GM18858 (cell line): ENCODE measurements at regions not wholly inside any gene's neighbourhood (a gene's known extent, or its start where the extent isn't known, plus 50 kb on each side); places are given as distances from the start of the nearest gene placed in this dataset.
"Not testable (repeated sequence)": the region's sequence is repeated elsewhere in the genome, so short reads cannot be mapped to it uniquely, and the experiment has no call there.

Experiments
- ATAC-seq: cut with Tn5 transposase; IDR thresholded peaks from one replicate; pipeline ENCODE4 v1.9.1; 2021; ENCODE audit not compliant: unreplicated experiment

GRCh38 chr7:52616552-52616951, 418.9 kb upstream of the POM121L12 start:
- ATAC-seq, result no peak

DNA sequence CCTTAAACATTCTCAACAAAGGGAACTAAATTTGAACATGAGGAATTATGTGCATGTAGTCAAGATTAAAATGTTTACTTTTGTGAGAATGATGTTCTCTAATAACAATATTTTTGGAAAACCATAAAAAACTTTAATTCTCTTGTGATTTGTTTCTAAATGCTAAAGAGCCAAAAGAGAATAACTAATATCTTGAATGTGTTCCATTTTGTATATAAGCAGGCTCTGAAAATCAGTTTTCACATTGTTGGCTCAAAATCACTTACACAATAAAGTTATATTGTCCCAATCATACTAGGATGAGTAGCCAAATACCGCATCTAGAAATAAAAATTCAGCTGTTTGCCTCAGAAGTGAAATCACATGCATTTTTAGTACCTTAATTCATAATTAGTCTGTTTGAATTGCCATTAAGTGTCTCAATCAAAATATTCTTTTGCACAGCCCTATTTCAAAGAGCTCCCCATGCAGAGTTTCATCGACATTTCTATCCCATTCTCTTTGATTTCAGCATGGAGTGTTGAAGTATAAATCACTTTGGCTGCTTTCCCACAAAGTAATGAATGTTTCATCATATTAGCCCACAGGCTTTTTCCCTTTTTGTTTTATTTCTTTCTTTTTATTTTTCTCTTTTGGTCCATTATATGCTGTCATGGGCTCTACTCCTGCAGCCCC, 420.3 kb upstream of the POM121L12 start:
- ATAC-seq, result no peak

- no peak for ATAC-seq
Measured at GRCh38 chr7:52609511-52609910, 425.9 kb upstream of the POM121L12 start.

DNA sequence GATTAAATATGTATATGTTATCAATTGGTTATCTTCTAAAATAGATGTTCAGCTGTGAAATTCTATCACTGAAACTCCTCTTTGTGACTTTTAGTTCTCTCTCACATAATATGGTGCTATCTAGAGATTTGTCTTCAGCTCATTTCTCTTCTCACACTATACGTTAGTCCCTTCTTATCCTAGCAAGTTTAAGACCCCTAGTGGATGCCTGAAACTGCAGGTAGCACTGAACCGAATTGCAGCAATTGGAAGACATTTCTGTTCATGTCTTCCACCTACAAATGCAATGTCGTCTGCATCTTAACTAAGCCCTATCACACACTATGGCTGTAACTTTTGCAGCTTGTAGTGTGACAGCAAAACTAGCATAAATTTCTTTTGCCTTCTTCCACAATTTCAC, 442.7 kb upstream of the POM121L12 start:
- ATAC-seq, result no peak

- ATAC-seq, result no peak
Measured at GRCh38 chr7:52586704-52587103, 448.7 kb upstream of the POM121L12 start.

- ATAC-seq, result no peak
Measured at GRCh38 chr7:52584041-52584440, 451.4 kb upstream of the POM121L12 start.

- not testable (repeated sequence) for ATAC-seq
Measured at GRCh38 chr7:52573141-52573540, 462.3 kb upstream of the POM121L12 start.

DNA sequence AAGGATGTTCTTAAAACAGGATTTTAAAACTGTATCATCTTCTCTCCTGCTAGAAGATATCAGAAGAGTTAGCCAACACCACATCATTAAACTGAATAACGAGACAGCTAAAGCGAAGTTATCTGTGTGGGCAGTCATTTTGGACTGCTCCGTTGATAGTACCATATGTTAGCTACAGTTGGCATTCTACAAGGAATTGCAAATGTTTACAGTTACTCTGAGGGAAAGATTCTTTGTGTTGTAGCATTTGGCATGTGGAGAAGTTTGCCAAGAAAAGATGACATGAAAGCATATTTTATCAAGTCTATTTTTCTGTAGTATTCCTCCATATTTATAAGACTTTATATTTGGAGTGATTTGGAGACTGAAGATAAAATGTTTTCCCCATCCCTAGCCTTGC, 464.4 kb upstream of the POM121L12 start:
- ATAC-seq, result no peak

- ATAC-seq, result no peak
Measured at GRCh38 chr7:52569151-52569550, 466.3 kb upstream of the POM121L12 start.

DNA sequence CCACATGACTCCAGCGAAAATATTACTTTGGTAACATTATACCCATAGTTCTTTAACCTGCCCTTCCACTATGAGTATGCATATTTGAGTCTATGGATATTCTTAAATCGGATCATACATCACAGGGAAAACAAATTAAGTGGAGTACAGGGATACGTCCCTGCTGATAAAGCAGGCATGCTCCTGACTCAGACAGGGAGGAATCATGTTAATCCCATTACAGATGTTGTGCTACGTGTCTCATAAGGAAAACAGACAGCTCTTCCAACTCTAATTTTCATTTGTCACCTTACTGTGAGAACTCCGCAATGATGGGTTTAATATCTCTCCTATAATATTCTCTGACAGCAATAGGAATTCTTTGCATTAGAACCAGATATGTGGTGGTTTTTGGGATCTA, 469.5 kb upstream of the POM121L12 start:
- no peak for ATAC-seq

- ATAC-seq, result no peak
Measured at GRCh38 chr7:52555805-52556204, 479.6 kb upstream of the POM121L12 start.

GRCh38 chr7:52547308-52547910, 488.0 kb upstream of the POM121L12 start:
- ATAC-seq, result no peak

GRCh38 chr7:52541198-52541765, 494.2 kb upstream of the POM121L12 start:
- not testable (repeated sequence) for ATAC-seq

- ATAC-seq, result no peak
Measured at GRCh38 chr7:52540041-52540440, 495.4 kb upstream of the POM121L12 start.

GRCh38 chr7:52539414-52539813, 496.0 kb upstream of the POM121L12 start:
- no peak for ATAC-seq

- ATAC-seq, result no peak
Measured at GRCh38 chr7:52537051-52537450, 498.4 kb upstream of the POM121L12 start.

- ATAC-seq, result no peak
Measured at GRCh38 chr7:52525772-52526341, 509.6 kb upstream of the POM121L12 start.

GRCh38 chr7:52518869-52519268, 516.6 kb upstream of the POM121L12 start:
- ATAC-seq, result no peak

GRCh38 chr7:52512656-52513055, 522.8 kb upstream of the POM121L12 start:
- no peak for ATAC-seq

DNA sequence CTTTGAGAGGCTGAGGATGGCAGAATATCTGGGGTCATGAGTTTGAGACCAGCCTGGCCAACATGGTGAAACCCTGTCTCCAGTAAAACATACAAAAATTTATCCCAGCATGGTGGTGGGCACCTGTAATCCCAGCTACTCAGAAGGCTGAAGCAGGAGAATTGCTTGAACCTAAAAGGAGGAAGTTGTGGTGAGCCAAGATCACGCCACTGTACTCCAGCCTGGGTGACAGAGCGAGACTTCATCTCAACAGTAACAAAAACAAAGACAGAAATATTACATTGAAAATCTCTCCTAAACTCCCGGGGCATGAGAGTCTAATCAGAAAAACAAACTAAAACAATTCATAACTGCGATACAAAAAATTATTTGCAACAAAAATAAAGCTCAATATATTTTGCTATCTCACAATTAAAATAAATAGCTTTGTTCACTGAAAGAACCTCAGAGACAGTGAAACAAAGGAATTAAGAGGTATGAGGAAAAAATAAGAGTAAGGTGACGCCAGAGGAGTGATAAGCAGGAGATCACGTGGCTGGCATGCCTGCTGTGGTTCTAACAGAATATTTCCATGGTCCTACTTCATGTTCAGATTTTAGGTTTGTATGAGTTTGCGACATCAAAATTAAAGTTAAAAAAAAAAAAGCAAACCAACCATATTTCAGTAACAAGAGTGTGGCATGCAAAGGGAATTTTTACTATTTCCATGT, 527.7 kb upstream of the POM121L12 start:
- ATAC-seq, result no peak

DNA sequence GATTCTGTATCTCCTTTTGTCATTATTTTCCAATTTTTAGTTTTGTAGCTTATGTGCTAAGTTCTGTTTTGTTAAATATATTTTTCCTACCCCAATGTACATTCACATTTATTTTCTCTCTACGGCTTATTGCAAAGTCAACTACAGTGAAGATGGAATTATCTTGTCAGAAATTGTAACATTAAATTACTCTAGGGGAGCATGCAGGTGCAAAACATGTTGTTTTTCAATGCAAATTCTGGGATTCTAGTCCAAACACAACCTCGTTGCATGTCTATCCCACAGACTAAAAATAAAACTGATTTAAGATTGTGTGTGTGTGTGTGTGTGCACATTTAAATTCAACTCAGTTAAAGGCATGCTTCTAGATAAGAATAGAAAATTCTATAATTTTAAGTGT, 529.1 kb upstream of the POM121L12 start:
- no peak for ATAC-seq

DNA sequence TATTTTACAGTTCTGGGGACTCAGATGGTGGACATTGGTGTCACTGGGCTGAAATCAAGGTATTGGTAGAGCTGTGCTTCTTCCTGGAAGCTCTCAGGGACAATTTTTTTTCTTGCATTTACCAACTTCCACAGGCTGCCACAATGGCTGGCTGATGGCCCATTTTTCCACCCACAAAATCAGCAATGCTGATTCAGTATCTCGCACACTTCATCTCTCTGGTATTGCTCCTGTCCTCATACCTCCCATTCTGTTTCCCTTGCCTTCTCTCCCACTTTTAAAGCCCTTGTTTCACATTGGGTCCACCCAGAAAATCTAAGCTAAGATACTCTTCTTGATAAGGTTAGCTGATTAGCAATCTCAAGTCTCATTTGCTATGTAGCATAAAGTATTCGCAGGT, 530.9 kb upstream of the POM121L12 start:
- ATAC-seq, result no peak
